ENCODE measurements at regions not wholly inside any gene's neighbourhood (a gene's known extent, or its start where the extent isn't known, plus 50 kb on each side); places are given as distances from the start of the nearest gene placed in this dataset.
"Not testable (repeated sequence)": the region's sequence is repeated elsewhere in the genome, so short reads cannot be mapped to it uniquely, and the experiment has no call there.

DNA sequence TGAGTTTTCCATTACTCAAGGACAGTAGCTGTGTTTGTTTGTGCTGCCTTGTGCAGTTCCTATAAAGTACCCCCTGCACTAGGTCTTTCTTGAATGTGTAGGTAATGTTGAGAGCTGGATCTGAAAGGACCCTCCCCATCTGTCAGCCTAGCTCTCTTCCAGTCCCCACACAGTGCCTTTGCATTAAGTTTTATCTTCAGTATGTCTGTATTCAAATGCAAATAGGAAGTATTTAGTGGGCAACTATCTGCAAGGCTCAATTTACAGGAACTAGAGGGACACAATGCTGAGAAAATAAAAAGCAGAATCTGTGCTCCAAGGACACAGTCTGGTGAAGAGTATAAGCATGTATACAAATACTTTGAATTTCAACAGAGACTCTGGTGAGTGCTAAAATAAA lies 558.5 kb downstream of the RFC3 start:
- Histone ChIP-seq H4K20me1 (ENCODE audit: insufficient read depth, low read length, poor library complexity, severe bottlenecking) (no peaks in the 10 kb centered on the region), H3K79me2 (ENCODE audit: insufficient read depth, low read length) (no peaks in the 10 kb centered on the region), H3K9ac (ENCODE audit: low read depth, low read length, poor library complexity, severe bottlenecking) (no peak overlapping the region), H3K4me1 (ENCODE audit: insufficient read depth, low read length, poor library complexity, severe bottlenecking) (no peaks in the 10 kb centered on the region), H3K9me3 (ENCODE audit: insufficient read depth, low read depth, low read length) (no peaks in the 10 kb centered on the region), H3K27me3 (ENCODE audit: insufficient read depth, low read length, poor library complexity, severe bottlenecking) (no peaks in the 10 kb centered on the region), H3K4me3 (ENCODE audit: low read length, poor library complexity, severe bottlenecking) (no peak overlapping the region), H3F3A (ENCODE audit: low read depth) (no peaks in the 10 kb centered on the region), H2AFZ (ENCODE audit: low read length) (no peak overlapping the region), H3K4me2 (ENCODE audit: low read depth, low read length, poor library complexity, severe bottlenecking) (no peak overlapping the region), H3K9me2 (replicated peaks; ENCODE audit: low read depth, low read length) (no peaks in the 10 kb centered on the region), H3K36me3 (ENCODE audit: insufficient read depth, low read length) (no peaks in the 10 kb centered on the region)
- TF ChIP-seq, protein P1, sequence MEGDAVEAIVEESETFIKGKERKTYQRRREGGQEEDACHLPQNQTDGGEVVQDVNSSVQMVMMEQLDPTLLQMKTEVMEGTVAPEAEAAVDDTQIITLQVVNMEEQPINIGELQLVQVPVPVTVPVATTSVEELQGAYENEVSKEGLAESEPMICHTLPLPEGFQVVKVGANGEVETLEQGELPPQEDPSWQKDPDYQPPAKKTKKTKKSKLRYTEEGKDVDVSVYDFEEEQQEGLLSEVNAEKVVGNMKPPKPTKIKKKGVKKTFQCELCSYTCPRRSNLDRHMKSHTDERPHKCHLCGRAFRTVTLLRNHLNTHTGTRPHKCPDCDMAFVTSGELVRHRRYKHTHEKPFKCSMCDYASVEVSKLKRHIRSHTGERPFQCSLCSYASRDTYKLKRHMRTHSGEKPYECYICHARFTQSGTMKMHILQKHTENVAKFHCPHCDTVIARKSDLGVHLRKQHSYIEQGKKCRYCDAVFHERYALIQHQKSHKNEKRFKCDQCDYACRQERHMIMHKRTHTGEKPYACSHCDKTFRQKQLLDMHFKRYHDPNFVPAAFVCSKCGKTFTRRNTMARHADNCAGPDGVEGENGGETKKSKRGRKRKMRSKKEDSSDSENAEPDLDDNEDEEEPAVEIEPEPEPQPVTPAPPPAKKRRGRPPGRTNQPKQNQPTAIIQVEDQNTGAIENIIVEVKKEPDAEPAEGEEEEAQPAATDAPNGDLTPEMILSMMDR (conservative IDR thresholded peaks at IDR 0.05; ENCODE audit: low read length), result no peak
- no peak for TF ChIP-seq EZH2phosphoT487 (IDR thresholded peaks at IDR 0.05; ENCODE audit: borderline replicate concordance)

DNA sequence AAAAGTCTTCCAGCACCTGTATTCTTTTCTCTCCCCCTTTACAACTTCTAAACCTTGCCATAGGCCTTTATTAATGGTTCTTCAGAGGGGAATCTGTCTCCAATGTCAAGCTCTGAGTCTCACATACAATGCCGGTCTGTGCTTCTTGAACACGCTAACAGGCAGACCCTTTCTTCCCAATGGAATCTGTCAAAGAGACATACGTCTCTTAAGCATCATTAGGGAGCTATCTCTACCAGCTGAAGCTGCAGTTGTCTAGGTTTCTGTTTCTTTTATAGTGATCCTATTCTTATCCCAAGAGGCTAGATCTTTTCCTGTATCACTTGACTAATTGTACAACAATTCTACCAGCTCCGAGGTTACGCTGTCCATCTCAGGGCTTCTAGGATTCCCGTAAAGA lies 560.8 kb upstream of the NBEA start:
- Histone ChIP-seq H3F3A (ENCODE audit: low read depth) (no peaks in the 10 kb centered on the region), H3K4me1 (ENCODE audit: insufficient read depth, low read length, poor library complexity, severe bottlenecking) (no peaks in the 10 kb centered on the region), H3K4me3 (ENCODE audit: low read length, poor library complexity, severe bottlenecking) (no peak overlapping the region), H3K27me3 (ENCODE audit: insufficient read depth, low read length, poor library complexity, severe bottlenecking) (no peaks in the 10 kb centered on the region), H4K20me1 (ENCODE audit: insufficient read depth, low read length, poor library complexity, severe bottlenecking) (no peaks in the 10 kb centered on the region), H3K9me3 (ENCODE audit: insufficient read depth, low read depth, low read length) (no peaks in the 10 kb centered on the region), H3K36me3 (ENCODE audit: insufficient read depth, low read length) (no peaks in the 10 kb centered on the region), H3K9ac (ENCODE audit: low read depth, low read length, poor library complexity, severe bottlenecking) (no peak overlapping the region), H3K9me2 (replicated peaks; ENCODE audit: low read depth, low read length) (no peaks in the 10 kb centered on the region), H3K79me2 (ENCODE audit: insufficient read depth, low read length) (no peaks in the 10 kb centered on the region), H2AFZ (ENCODE audit: low read length) (no peak overlapping the region), H3K4me2 (ENCODE audit: low read depth, low read length, poor library complexity, severe bottlenecking) (no peak overlapping the region)
- no peak for TF ChIP-seq EZH2phosphoT487 (IDR thresholded peaks at IDR 0.05; ENCODE audit: borderline replicate concordance)
- TF ChIP-seq, protein P1 (conservative IDR thresholded peaks at IDR 0.05; ENCODE audit: low read length), result no peak

DNA sequence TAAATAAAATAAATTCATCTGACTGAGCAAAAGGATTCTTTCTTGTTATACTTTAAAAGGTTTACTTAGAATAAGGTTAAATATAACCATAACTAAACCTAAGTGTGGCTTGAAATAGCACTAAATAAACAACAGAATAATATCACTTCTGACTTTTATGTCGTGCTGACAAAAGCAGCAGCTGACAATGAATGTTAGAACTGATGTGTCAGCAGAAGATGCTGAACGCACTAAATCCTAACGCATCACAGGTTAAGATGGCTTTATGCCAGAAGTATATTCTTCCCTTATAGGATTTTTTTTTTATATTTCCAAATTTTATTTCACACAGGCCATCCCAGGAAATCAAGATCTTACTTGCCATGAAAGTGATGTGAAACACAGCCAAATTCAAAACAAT lies 558.3 kb upstream of the NBEA start:
- Histone ChIP-seq H3K9me2 (replicated peaks; ENCODE audit: low read depth, low read length) (no peaks in the 10 kb centered on the region), H4K20me1 (ENCODE audit: insufficient read depth, low read length, poor library complexity, severe bottlenecking) (no peaks in the 10 kb centered on the region), H2AFZ (ENCODE audit: low read length) (no peak overlapping the region), H3K36me3 (ENCODE audit: insufficient read depth, low read length) (no peaks in the 10 kb centered on the region), H3K9ac (ENCODE audit: low read depth, low read length, poor library complexity, severe bottlenecking) (no peak overlapping the region), H3K4me3 (ENCODE audit: low read length, poor library complexity, severe bottlenecking) (no peak overlapping the region), H3K79me2 (ENCODE audit: insufficient read depth, low read length) (no peaks in the 10 kb centered on the region), H3K27me3 (ENCODE audit: insufficient read depth, low read length, poor library complexity, severe bottlenecking) (no peaks in the 10 kb centered on the region), H3K4me2 (ENCODE audit: low read depth, low read length, poor library complexity, severe bottlenecking) (no peak overlapping the region), H3F3A (ENCODE audit: low read depth) (no peaks in the 10 kb centered on the region), H3K9me3 (ENCODE audit: insufficient read depth, low read depth, low read length) (no peaks in the 10 kb centered on the region), H3K4me1 (ENCODE audit: insufficient read depth, low read length, poor library complexity, severe bottlenecking) (no peaks in the 10 kb centered on the region)
- TF ChIP-seq, protein P1 (conservative IDR thresholded peaks at IDR 0.05; ENCODE audit: low read length), result no peak

DNA sequence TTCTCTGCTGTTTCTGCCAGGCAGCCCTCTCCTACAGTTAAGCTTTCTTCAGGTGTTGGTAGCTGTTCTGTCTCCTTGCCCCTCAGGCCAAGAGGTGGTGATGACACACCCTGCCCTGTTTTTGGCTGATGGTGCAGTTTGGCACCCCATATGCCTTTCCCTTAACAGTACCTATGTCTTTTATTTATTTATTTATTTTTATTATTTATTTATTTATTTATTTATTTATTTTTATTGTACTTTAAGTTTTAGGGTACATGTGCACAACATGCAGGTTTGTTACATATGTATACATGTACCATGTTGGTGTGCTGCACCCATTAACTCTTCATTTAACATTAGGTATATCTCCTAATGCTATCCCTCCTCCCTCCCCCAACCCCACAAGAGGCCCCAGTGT lies 555.8 kb upstream of the NBEA start:
- not testable (repeated sequence) for H3K27me3 ChIP-seq (ENCODE audit: insufficient read depth, low read length, poor library complexity, severe bottlenecking); H4K20me1 ChIP-seq (ENCODE audit: insufficient read depth, low read length, poor library complexity, severe bottlenecking); H3K4me3 ChIP-seq (ENCODE audit: low read length, poor library complexity, severe bottlenecking); H3K4me2 ChIP-seq (ENCODE audit: low read depth, low read length, poor library complexity, severe bottlenecking); H3K9me2 ChIP-seq (replicated peaks; ENCODE audit: low read depth, low read length); H3F3A ChIP-seq (ENCODE audit: low read depth); H2AFZ ChIP-seq (ENCODE audit: low read length); H3K79me2 ChIP-seq (ENCODE audit: insufficient read depth, low read length); H3K9me3 ChIP-seq (ENCODE audit: insufficient read depth, low read depth, low read length); H3K4me1 ChIP-seq (ENCODE audit: insufficient read depth, low read length, poor library complexity, severe bottlenecking); H3K36me3 ChIP-seq (ENCODE audit: insufficient read depth, low read length); H3K9ac ChIP-seq (ENCODE audit: low read depth, low read length, poor library complexity, severe bottlenecking)
